Upper lobe of right lung (tissue), 1 donor: ENCODE measurements at regions not wholly inside any gene's neighbourhood (a gene's known extent, or its start where the extent isn't known, plus 50 kb on each side); places are given as distances from the start of the nearest gene placed in this dataset.
A peak's percentile ranks its signal among the peaks of the same experiment; 100 is the strongest.

Experiments
- ATAC-seq: fragments of 200-7000 bp; cut with Tn5 transposase; one replicate; pipeline ENCODE4 v1.9.1; 2020; ENCODE audit warnings: mild to moderate bottlenecking, moderate library complexity
- DNase-seq: peaks from one replicate; pipeline ENCODE4 v3.0.0-alpha.2; 2020
- H3K27ac ChIP-seq: fragments of 200-600 bp; one replicate; pipeline ENCODE4 v1.8.0; 2022
- H3K27me3 ChIP-seq: fragments of 200-600 bp; one replicate; pipeline ENCODE4 v1.8.0; 2022; ENCODE audit warnings: mild to moderate bottlenecking
- H3K36me3 ChIP-seq: fragments of 200-600 bp; one replicate; pipeline ENCODE4 v1.8.0; 2022
- H3K4me1 ChIP-seq: fragments of 200-600 bp; one replicate; pipeline ENCODE4 v1.8.0; 2022
- H3K4me3 ChIP-seq: fragments of 200-600 bp; one replicate; pipeline ENCODE4 v1.8.0; 2022; ENCODE audit warnings: mild to moderate bottlenecking
- H3K9me3 ChIP-seq: fragments of 200-600 bp; one replicate; pipeline ENCODE4 v1.8.0; 2022
- CTCF ChIP-seq: fragments of 200-600 bp; IDR thresholded peaks from one replicate; pipeline ENCODE4 v1.8.0; 2022; ENCODE audit warnings: antibody characterized with exemption
- intact Hi-C: fragments of 100-400 bp; cut with DNase I; formaldehyde crosslinking; loops from one replicate; pipeline ENCODE4 v1.11.0; 2022
- donor health status: DM: no; HTN: yes; CAD: no; lungs with severe emphysema.

DNA sequence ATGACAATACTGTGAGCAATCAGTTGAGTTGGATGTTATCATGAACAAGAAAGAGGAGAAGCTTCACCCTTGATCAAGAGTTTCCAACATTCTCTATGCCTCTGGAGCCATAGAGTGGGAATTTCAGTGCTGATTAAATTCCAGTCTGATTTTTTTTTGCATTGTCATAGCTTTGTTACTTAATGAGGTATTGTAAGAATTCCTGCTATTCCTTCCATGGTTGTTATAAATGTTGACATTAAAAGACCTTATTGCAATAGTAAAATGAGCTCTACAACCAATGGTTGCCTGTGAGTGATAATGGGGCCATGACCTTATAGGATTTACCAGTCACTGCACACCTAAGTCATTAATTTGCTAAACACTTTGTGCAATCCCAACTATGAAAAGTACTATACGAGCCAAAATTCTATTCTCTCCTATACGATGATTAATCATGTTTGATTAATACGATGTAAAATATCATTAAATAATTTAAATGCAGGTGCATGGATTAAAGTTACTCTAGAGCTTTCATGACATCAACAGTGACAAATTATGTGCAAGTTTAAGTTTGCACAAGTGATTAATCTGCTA, 353.2 kb upstream of the KLF6 start:
- no peak for TF ChIP-seq CTCF
- intact Hi-C loops, result no loop called here
- no peak for DNase-seq
- Histone ChIP-seq H3K4me3 (no peak overlapping the region), H3K27ac (no peak overlapping the region), H3K27me3 (no peaks in the 10 kb centered on the region), H3K4me1 (no peaks in the 10 kb centered on the region), H3K9me3 (no peaks in the 10 kb centered on the region), H3K36me3 (no peaks in the 10 kb centered on the region)
- ATAC-seq, result no peak

DNA sequence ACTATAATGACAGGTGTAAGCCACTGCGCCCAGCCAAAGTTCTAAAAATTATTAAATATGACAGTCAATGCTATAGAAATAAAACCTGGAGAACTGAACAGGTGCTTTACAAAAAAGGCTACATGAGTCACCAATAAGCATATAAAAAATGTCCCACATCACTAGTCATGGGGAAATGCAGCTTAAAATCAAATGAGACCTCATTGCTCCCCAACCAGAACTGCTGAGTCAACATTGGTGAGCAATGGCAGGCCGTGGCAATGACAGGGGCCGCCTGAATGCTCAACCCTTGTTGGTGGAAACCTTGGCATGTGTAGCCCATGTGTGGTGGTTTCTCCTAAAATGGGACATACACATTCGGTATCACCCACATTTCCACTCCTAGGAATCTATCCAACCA, 352.3 kb upstream of the KLF6 start:
- Histone ChIP-seq H3K4me1 (no peaks in the 10 kb centered on the region), H3K27me3 (no peaks in the 10 kb centered on the region), H3K27ac (no peak overlapping the region), H3K4me3 (no peak overlapping the region), H3K36me3 (no peaks in the 10 kb centered on the region), H3K9me3 (no peaks in the 10 kb centered on the region)
- no peak for DNase-seq
- intact Hi-C loops, result no loop called here
- TF ChIP-seq CTCF, result no peak
- no peak for ATAC-seq

DNA sequence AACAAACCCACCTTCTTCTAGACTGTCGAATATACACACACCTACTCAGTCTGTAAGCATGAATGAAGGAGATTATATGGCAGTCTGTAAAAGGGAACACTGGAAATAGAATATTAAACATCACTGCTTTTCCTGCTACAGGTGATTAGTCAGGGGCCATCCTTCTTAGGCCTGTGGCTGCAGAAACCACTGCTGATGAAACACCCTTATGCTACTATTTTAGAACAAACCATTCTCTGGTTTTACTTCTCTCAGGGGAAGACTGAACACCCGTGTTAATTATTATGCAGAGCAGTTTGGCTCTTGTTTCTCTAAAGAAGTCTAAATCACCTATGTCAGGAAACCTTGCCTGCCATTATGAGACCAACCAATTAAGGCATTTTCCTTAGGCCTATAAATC, 351.1 kb upstream of the KLF6 start:
- no peak overlapping the region for H3K4me3 ChIP-seq
- no peak for TF ChIP-seq CTCF
- H3K9me3 ChIP-seq, result no peaks in the 10 kb centered on the region
- DNase-seq, result no peak
- H3K27me3 ChIP-seq, result no peaks in the 10 kb centered on the region
- ATAC-seq, result no peak
- no peaks in the 10 kb centered on the region for H3K36me3 ChIP-seq
- H3K4me1 ChIP-seq, result peaks cover 8% of the 10 kb centered on the region
- H3K27ac ChIP-seq, result no peak overlapping the region
- intact Hi-C loops, result no loop called here

DNA sequence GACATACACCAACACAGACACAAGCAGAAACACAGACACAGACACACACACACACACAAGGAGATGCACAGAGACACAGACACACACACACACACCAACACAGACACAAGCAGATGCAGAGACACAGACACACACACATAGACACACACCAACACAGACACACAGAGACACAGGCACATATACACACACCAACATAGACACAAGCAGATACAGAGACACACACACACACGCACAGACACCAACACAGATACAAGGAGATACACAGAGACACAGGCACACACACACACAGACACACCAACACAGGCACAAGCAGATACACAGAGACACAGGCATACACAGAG, 347.2 kb upstream of the KLF6 start:
- no peaks in the 10 kb centered on the region for H3K27me3 ChIP-seq
- no peaks in the 10 kb centered on the region for H3K9me3 ChIP-seq
- intact Hi-C loops, result no loop called here
- TF ChIP-seq CTCF, result no peak
- H3K27ac ChIP-seq, result peak overlapping the region; percentile 9
- H3K4me3 ChIP-seq, result no peak overlapping the region
- ATAC-seq (no peak), DNase-seq (no peak)
- H3K36me3 ChIP-seq, result no peaks in the 10 kb centered on the region
- H3K4me1 ChIP-seq, result peaks cover 33% of the 10 kb centered on the region

GRCh38 chr10:4131407-4132215, 346.6 kb upstream of the KLF6 start:
- DNase-seq, result no peak

More at GRCh38 chr10:4131407-4132215, 346.6 kb upstream of the KLF6 start:
- H3K27ac ChIP-seq, result peak overlapping the region; percentile 53
- no peaks in the 10 kb centered on the region for H3K9me3 ChIP-seq
- no peak for TF ChIP-seq CTCF
- peaks cover 33% of the 10 kb centered on the region for H3K4me1 ChIP-seq
- H3K36me3 ChIP-seq, result no peaks in the 10 kb centered on the region
- peak overlapping the region; percentile 9 for H3K4me3 ChIP-seq
- intact Hi-C loops, result no loop called here
- ATAC-seq, result peak; percentile 79
- H3K27me3 ChIP-seq, result no peaks in the 10 kb centered on the region
